GM06990 (cell line): ENCODE measurements at regions not wholly inside any gene's neighbourhood (a gene's known extent, or its start where the extent isn't known, plus 50 kb on each side); places are given as distances from the start of the nearest gene placed in this dataset.

ENCODE experiments used
- DNase-seq: peaks from one replicate; pipeline ENCODE4 v3.0.0-alpha.2; 2011; ENCODE audit not compliant: insufficient read length; ENCODE audit errors: extremely low read depth
- H3K27me3 ChIP-seq: replicated peaks from 2 replicates; pipeline ENCODE4 v1.6.0; 2011; ENCODE audit warnings: low read length; ENCODE audit not compliant: control insufficient read depth, insufficient read depth
- H3K36me3 ChIP-seq: 2 replicates; pipeline ENCODE4 v1.5.1; 2011; ENCODE audit warnings: low read length; ENCODE audit not compliant: control insufficient read depth, insufficient read depth
- H3K4me3 ChIP-seq: replicated peaks from 2 replicates; pipeline ENCODE4 v1.5.1; 2011; ENCODE audit warnings: low read depth, mild to moderate bottlenecking, control low read depth, low read length
- CTCF ChIP-seq: IDR thresholded peaks from 2 replicates; pipeline ENCODE4 v1.5.1; 2011; ENCODE audit warnings: low read length, control low read depth, mild to moderate bottlenecking, inconsistent platforms; ENCODE audit not compliant: insufficient read depth, poor library complexity, severe bottlenecking

- Histone ChIP-seq H3K27me3 (no peaks in the 10 kb centered on the region; the same call in 1 of the 2 replicates), H3K4me3 (no peak overlapping the region), H3K36me3 (no peaks in the 10 kb centered on the region)
- no peak for TF ChIP-seq CTCF
- DNase-seq, result no peak
Measured at GRCh38 chr12:116478243-116478773, 80.9 kb upstream of the MAP1LC3B2 start.

GRCh38 chr12:116480210-116480810, 78.9 kb upstream of the MAP1LC3B2 start:
- H3K27me3 ChIP-seq, result no peaks in the 10 kb centered on the region; the same call in 1 of the 2 replicates
- no peaks in the 10 kb centered on the region for H3K36me3 ChIP-seq
- DNase-seq, result no peak
- no peak for TF ChIP-seq CTCF
- no peak overlapping the region for H3K4me3 ChIP-seq

- no peak for DNase-seq
- H3K4me3 ChIP-seq, result no peak overlapping the region
- no peaks in the 10 kb centered on the region for H3K36me3 ChIP-seq
- H3K27me3 ChIP-seq, result no peaks in the 10 kb centered on the region; the same call in 1 of the 2 replicates
- TF ChIP-seq CTCF, result no peak
Measured at GRCh38 chr12:116481726-116482125, 77.5 kb upstream of the MAP1LC3B2 start.

- no peak for TF ChIP-seq CTCF
- Histone ChIP-seq H3K4me3 (no peak overlapping the region), H3K27me3 (no peaks in the 10 kb centered on the region; the same call in 1 of the 2 replicates), H3K36me3 (no peaks in the 10 kb centered on the region)
- DNase-seq, result no peak
Measured at GRCh38 chr12:116482179-116482578, 77.0 kb upstream of the MAP1LC3B2 start.

GRCh38 chr12:116482859-116483258, 76.3 kb upstream of the MAP1LC3B2 start:
- Histone ChIP-seq H3K27me3 (no peaks in the 10 kb centered on the region; the same call in 1 of the 2 replicates), H3K4me3 (no peak overlapping the region), H3K36me3 (no peaks in the 10 kb centered on the region)
- no peak for TF ChIP-seq CTCF
- DNase-seq, result no peak
